Body of pancreas (tissue), 4 donors: ENCODE measurements at regions not wholly inside any gene's neighbourhood (a gene's known extent, or its start where the extent isn't known, plus 50 kb on each side); places are given as distances from the start of the nearest gene placed in this dataset.

Experiments
- ATAC-seq: fragments of 150-250 bp; one replicate; pipeline ENCODE4 v1.9.1; 2016
- DNase-seq, 4 donors: peaks; one replicate each; pipeline ENCODE4 v3.0.0-alpha.2; 2019
- H3K27ac ChIP-seq, 4 donors: fragments of 200-600 bp; sonication (generic); 1 replicate in 3 of 4; 2 replicates in 1 of 4; pipeline versions ENCODE4 v1.5.1 to v1.6.1; 2016 to 2019; ENCODE audit warnings: mild to moderate bottlenecking in 1 of 4, mixed read lengths in 1 of 4, moderate library complexity in 1 of 4
- H3K27me3 ChIP-seq, 2 donors: fragments of 200-600 bp; sonication (generic); one replicate each; pipeline ENCODE4 v1.6.0; 2016; ENCODE audit warnings: mild to moderate bottlenecking in 1 of 2
- H3K36me3 ChIP-seq, 2 donors: fragments of 200-600 bp; sonication (generic); replicated peaks in 1 of 2; 2 replicates each; pipeline ENCODE4 v1.5.1; 2016; ENCODE audit warnings: low read depth in 2 of 2; ENCODE audit not compliant: insufficient read depth in 1 of 2
- H3K4me1 ChIP-seq: fragments of 200-600 bp; sonication (generic); one replicate; pipeline ENCODE4 v1.6.0; 2016
- H3K4me3 ChIP-seq, 2 donors: fragments of 200-600 bp; sonication (generic); 1 replicate in 1 of 2; 2 replicates in 1 of 2; pipeline ENCODE4 v1.5.1; 2016 to 2019
- H3K9me3 ChIP-seq, 3 donors: fragments of 200-600 bp; sonication (generic); 1 replicate in 2 of 3; 2 replicates in 1 of 3; pipeline ENCODE4 v1.5.1; 2016
- CTCF ChIP-seq, 7 experiments: fragments of 450-650 bp in 4 of 7; fragments of 200-600 bp in 3 of 7; sonication (generic) in 3 of 7; IDR thresholded peaks; one replicate each; pipeline ENCODE4 v1.5.1; 2016 to 2019; ENCODE audit warnings: antibody characterized with exemption in 7 of 7
- POLR2A ChIP-seq, 3 donors: fragments of 450-650 bp; IDR thresholded peaks; one replicate each; pipeline ENCODE4 v1.6.1; 2016; ENCODE audit warnings: antibody characterized with exemption in 3 of 3, mild to moderate bottlenecking in 2 of 3
- WGBS, 2 donors: methylation state at CpG; one replicate each; pipeline ENCODE4 v1.1.5; 2017; 5-methylcytosine and 5-hydroxymethylcytosine counted together
- intact Hi-C: fragments of 100-400 bp; cut with DNase I; formaldehyde crosslinking; loops from one replicate; pipeline ENCODE4 v1.15.1; 2023

- Histone ChIP-seq H3K9me3 (no peaks in the 10 kb centered on the region), H3K27me3 (no peaks in the 10 kb centered on the region), H3K4me1 (peaks cover 8% of the 10 kb centered on the region), H3K36me3 (no peaks in the 10 kb centered on the region), H3K4me3 (no peak overlapping the region), H3K27ac (no peak overlapping the region)
- no peak for ATAC-seq
- no peak for DNase-seq
- TF ChIP-seq CTCF (IDR thresholded peaks at IDR 0.05): no peak
- no peak for TF ChIP-seq POLR2A (IDR thresholded peaks at IDR 0.05)
- intact Hi-C loops: no loop called here
Measured at GRCh38 chr9:82334286-82334685, 345.7 kb downstream of the SPATA31D1 start.

- Histone ChIP-seq H3K9me3 (no peaks in the 10 kb centered on the region), H3K4me1 (peaks cover 3% of the 10 kb centered on the region), H3K4me3 (no peak overlapping the region), H3K27me3 (no peaks in the 10 kb centered on the region), H3K36me3 (no peaks in the 10 kb centered on the region), H3K27ac (no peak overlapping the region)
- ATAC-seq (no peak), DNase-seq (no peak)
- intact Hi-C loops: no loop called here
- TF ChIP-seq POLR2A (IDR thresholded peaks at IDR 0.05): no peak
- TF ChIP-seq CTCF (IDR thresholded peaks at IDR 0.05): no peak
Measured at GRCh38 chr9:82337351-82337750, 348.8 kb downstream of the SPATA31D1 start.

- TF ChIP-seq POLR2A (IDR thresholded peaks at IDR 0.05) (no peak), CTCF (IDR thresholded peaks at IDR 0.05) (no peak)
- no peak for ATAC-seq
Measured at GRCh38 chr9:82342046-82342445, 353.5 kb downstream of the SPATA31D1 start.

GRCh38 chr9:82346040-82346439 is 357.5 kb downstream of the SPATA31D1 start:
- Histone ChIP-seq H3K4me3 (no peak overlapping the region), H3K27me3 (no peaks in the 10 kb centered on the region), H3K9me3 (peaks cover 0 to 9% (median 0%) of the 10 kb centered on the region in 3 donors), H3K4me1 (no peaks in the 10 kb centered on the region), H3K27ac (no peak overlapping the region), H3K36me3 (no peaks in the 10 kb centered on the region)
- DNase-seq (no peak), ATAC-seq (no peak)
- intact Hi-C loops: no loop called here
- 54 to 90% methylated on average over 2 of the region's 2 CpGs for WGBS, 2 donors
- TF ChIP-seq POLR2A (IDR thresholded peaks at IDR 0.05) (no peak), CTCF (IDR thresholded peaks at IDR 0.05) (no peak)

More at GRCh38 chr9:82342046-82342445, 353.5 kb downstream of the SPATA31D1 start:
- 9 to 21% methylated on average over 2 of the region's 2 CpGs for WGBS, 2 donors
- H3K36me3 ChIP-seq: no peaks in the 10 kb centered on the region
- no peaks in the 10 kb centered on the region for H3K27me3 ChIP-seq
- no peaks in the 10 kb centered on the region for H3K4me1 ChIP-seq
- intact Hi-C loops: no loop called here
- no peak overlapping the region for H3K4me3 ChIP-seq
- H3K27ac ChIP-seq: no peak overlapping the region
- H3K9me3 ChIP-seq: peaks cover 0 to 9% (median 0%) of the 10 kb centered on the region in 3 donors
- no peak for DNase-seq

GRCh38 chr9:82353631-82354278 is 365.2 kb downstream of the SPATA31D1 start:
- 58 to 72% methylated on average over 7 of the region's 7 CpGs for WGBS, 2 donors
- Histone ChIP-seq H3K27ac (no peak overlapping the region), H3K9me3 (no peaks in the 10 kb centered on the region), H3K36me3 (no peaks in the 10 kb centered on the region), H3K4me3 (no peak overlapping the region), H3K27me3 (no peaks in the 10 kb centered on the region), H3K4me1 (no peaks in the 10 kb centered on the region)
- ATAC-seq (no peak), DNase-seq (no peak)
- intact Hi-C loops: no loop called here
- TF ChIP-seq POLR2A (IDR thresholded peaks at IDR 0.05) (no peak), CTCF (IDR thresholded peaks at IDR 0.05) (no peak)
